ENCODE measurements at regions not wholly inside any gene's neighbourhood (a gene's known extent, or its start where the extent isn't known, plus 50 kb on each side); places are given as distances from the start of the nearest gene placed in this dataset.

DNA sequence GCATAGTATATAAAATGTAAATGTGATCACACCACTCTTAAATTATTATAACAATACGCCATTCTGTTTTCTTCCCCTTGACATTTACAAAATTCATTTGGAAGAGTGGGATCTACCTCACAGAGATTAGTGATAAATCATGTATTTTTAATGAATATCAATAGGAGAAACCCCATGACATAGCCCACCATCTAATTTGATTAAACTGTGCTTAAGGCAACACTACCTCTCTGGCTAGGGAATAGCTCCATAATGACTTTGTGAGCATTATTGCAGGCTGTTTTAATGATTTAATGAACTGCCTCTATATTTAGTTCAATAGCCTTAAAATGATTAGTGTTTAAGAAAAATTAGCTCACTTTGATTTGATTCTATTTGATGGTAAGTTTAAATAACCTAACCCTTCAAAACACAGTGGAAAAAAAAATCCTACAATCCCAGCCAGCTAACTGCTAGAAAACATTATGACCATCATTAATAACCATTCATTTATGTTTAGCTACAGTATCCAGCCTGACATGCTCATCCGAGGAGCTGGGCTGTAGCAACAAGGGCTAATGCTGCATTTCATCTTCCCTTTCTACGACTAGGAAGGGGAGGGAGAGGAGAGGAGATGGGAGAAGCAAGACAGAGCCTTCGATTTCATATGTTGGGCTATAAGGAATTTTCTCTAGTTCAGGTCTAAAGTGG lies 75.3 kb upstream of the BCL11A start:
- DNase-seq (ENCODE audit: low spot score): no peak

DNA sequence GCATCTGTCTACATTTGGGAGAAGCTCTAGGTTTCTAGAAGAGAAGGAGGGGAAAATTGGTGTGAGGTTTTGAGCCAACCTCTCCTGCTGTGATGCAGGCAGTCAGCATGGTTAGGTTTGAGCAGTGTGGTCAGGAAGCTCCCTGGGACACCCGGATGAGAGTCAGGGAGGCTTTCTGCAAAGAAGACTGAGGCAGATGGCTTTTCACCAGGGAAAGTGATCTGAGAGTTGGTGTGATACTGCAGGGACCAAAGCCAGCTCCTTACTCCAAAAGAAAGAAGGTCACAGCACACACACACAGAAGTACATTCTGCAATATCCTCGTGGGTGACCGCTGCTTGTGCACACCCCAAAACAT lies 75.8 kb upstream of the BCL11A start:
- ATAC-seq (ENCODE audit: insufficient number of reproducible peaks, low FRiP score, low read depth) (no peak), DNase-seq (ENCODE audit: low spot score) (no peak)
- no peaks in the 10 kb centered on the region for H3K27me3 ChIP-seq (replicated peaks; ENCODE audit: insufficient read depth)
- TF ChIP-seq CTCF (IDR thresholded peaks at IDR 0.05): no peak
- H3K36me3 ChIP-seq: no peaks in the 10 kb centered on the region
- H3K27ac ChIP-seq: no peak overlapping the region
- H3K4me3 ChIP-seq: no peak overlapping the region
- H3K9me3 ChIP-seq: no peaks in the 10 kb centered on the region
- H3K4me1 ChIP-seq (ENCODE audit: control insufficient read depth in 1 of 2, low read depth in 2 of 2): no peaks in the 10 kb centered on the region

More for the DNA sequence above, 75.3 kb upstream of the BCL11A start:
- no peaks in the 10 kb centered on the region for H3K9me3 ChIP-seq
- no peaks in the 10 kb centered on the region for H3K36me3 ChIP-seq
- no peak for TF ChIP-seq CTCF (IDR thresholded peaks at IDR 0.05)
- no peaks in the 10 kb centered on the region for H3K4me1 ChIP-seq (ENCODE audit: control insufficient read depth in 1 of 2, low read depth in 2 of 2)
- H3K27ac ChIP-seq: no peak overlapping the region
- no peak overlapping the region for H3K4me3 ChIP-seq
- no peaks in the 10 kb centered on the region for H3K27me3 ChIP-seq (replicated peaks; ENCODE audit: insufficient read depth)
- no peak for ATAC-seq (ENCODE audit: insufficient number of reproducible peaks, low FRiP score, low read depth)

DNA sequence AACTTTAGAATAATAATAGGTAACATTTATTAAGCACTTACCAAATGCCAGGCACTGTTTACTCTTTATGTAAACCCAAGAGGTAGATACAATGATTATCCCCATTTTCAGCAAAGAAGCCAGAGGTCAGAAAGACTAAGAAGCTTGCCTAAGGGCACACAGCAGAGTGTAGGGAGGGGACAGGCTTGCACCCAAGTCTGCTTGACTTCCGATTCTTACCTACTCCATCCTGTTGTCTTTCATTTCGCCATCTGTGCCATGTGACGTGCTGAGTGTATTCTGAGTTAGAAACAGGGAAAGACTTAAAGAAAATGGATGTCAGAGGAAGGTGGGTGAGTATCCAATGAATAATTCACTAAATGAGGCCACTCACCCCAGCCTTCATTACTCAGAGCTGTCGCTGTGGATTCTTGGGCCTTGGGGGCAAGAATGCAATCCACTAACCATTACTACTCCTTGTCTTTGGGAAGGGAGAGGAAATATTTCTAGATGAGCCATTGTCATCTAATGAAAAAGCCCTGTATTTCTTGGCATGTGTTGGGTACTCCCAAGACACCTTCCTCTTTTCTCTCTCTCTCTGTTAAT lies 76.4 kb upstream of the BCL11A start:
- Histone ChIP-seq H3K9me3 (no peaks in the 10 kb centered on the region), H3K4me3 (no peak overlapping the region), H3K36me3 (no peaks in the 10 kb centered on the region), H3K27ac (no peak overlapping the region), H3K27me3 (replicated peaks; ENCODE audit: insufficient read depth) (no peaks in the 10 kb centered on the region), H3K4me1 (ENCODE audit: control insufficient read depth in 1 of 2, low read depth in 2 of 2) (no peaks in the 10 kb centered on the region)
- no peak for TF ChIP-seq CTCF (IDR thresholded peaks at IDR 0.05)
- DNase-seq (ENCODE audit: low spot score) (no peak), ATAC-seq (ENCODE audit: insufficient number of reproducible peaks, low FRiP score, low read depth) (no peak)

- Histone ChIP-seq H3K27me3 (replicated peaks; ENCODE audit: insufficient read depth) (no peaks in the 10 kb centered on the region), H3K9me3 (no peaks in the 10 kb centered on the region), H3K27ac (no peak overlapping the region), H3K4me1 (ENCODE audit: control insufficient read depth in 1 of 2, low read depth in 2 of 2) (no peaks in the 10 kb centered on the region), H3K36me3 (no peaks in the 10 kb centered on the region), H3K4me3 (no peak overlapping the region)
- DNase-seq (ENCODE audit: low spot score) (no peak), ATAC-seq (ENCODE audit: insufficient number of reproducible peaks, low FRiP score, low read depth) (no peak)
- TF ChIP-seq CTCF (IDR thresholded peaks at IDR 0.05): no peak
Observed at GRCh38 chr2:60633615-60634014, 80.2 kb upstream of the BCL11A start.

DNA sequence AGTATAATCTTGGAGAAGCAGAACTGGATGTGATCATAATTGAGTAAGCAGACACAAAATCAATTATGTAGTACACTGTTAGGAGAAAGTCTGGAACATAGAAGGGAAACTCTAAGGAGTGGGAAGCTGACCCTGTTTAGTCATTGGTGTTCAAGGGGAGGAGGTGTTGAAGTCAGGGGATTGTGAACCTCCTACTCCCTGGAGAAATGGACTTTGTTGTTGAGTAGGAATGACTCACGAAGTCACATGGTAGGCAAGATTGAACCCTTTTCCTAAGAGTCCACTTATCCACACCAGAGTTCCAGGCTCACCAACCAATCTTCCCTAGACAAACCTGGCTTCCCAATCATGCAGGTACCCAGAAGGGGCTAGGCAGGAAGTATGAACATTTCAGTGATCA lies 81.0 kb upstream of the BCL11A start:
- no peak for ATAC-seq (ENCODE audit: insufficient number of reproducible peaks, low FRiP score, low read depth)
- TF ChIP-seq CTCF (IDR thresholded peaks at IDR 0.05): no peak
- no peaks in the 10 kb centered on the region for H3K27me3 ChIP-seq (replicated peaks; ENCODE audit: insufficient read depth)
- H3K9me3 ChIP-seq: no peaks in the 10 kb centered on the region
- H3K4me3 ChIP-seq: no peak overlapping the region
- H3K4me1 ChIP-seq (ENCODE audit: control insufficient read depth in 1 of 2, low read depth in 2 of 2): no peaks in the 10 kb centered on the region
- no peak overlapping the region for H3K27ac ChIP-seq
- no peak for DNase-seq (ENCODE audit: low spot score)
- H3K36me3 ChIP-seq: no peaks in the 10 kb centered on the region

Data from thoracic aorta (tissue), 2 donors.